ENCODE measurements at regions not wholly inside any gene's neighbourhood (a gene's known extent, or its start where the extent isn't known, plus 50 kb on each side); places are given as distances from the start of the nearest gene placed in this dataset.

DNA sequence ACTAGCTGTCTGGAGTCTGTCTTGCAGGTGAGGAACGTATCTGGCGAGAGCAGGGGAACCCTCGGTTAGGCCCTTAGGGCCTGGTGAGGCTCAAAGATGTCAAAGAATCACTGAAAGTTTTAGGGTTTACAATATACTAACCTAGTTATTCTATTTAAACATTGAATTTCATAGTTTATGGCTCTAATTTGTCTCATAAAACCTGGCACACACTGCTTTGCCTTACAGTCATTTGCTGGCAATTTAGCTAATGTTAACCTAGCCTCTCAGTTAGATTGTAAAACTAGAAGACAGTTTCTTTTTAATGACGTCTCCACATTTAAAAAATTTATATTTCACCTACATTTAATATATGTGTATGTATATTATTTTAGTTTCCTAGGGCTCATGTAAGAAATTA lies 89.6 kb upstream of the DOCK10 start:
- DNase-seq: no peak

GRCh38 chr2:225130093-225130492 lies 87.8 kb upstream of the DOCK10 start:
- no peak for DNase-seq

DNA sequence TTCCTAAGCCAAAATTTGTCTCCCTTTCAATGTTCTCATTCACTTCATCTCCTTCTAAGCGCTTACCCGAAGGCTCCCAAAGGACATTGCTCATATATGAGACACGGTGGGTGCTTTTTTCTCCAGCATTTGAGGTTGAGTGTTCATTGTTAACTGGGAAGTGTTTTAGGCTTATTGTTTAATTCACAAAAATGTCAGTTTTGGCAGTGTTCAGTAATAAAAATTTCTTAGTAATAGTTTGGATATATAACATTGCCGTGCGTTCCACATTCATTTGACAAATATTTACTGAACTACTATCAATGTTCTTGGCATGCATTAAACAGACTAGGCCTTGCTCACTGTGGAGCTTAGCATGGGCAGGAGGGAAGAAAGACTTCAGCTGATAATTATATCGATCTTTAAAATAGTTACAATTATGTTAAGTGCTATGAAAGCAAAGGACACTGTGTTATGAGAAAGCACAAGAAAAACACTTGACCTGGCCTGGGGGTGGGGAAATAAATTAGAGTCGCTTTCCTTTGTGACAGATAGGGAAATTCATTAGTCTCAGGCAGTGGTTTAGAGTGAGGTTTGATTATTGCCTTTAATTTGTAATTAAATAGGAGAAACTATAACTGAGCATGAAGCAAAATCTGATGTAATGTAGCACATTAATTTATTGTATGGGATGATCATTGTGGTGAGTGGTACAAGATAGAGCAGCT lies 82.2 kb upstream of the DOCK10 start:
- no peak for DNase-seq

DNA sequence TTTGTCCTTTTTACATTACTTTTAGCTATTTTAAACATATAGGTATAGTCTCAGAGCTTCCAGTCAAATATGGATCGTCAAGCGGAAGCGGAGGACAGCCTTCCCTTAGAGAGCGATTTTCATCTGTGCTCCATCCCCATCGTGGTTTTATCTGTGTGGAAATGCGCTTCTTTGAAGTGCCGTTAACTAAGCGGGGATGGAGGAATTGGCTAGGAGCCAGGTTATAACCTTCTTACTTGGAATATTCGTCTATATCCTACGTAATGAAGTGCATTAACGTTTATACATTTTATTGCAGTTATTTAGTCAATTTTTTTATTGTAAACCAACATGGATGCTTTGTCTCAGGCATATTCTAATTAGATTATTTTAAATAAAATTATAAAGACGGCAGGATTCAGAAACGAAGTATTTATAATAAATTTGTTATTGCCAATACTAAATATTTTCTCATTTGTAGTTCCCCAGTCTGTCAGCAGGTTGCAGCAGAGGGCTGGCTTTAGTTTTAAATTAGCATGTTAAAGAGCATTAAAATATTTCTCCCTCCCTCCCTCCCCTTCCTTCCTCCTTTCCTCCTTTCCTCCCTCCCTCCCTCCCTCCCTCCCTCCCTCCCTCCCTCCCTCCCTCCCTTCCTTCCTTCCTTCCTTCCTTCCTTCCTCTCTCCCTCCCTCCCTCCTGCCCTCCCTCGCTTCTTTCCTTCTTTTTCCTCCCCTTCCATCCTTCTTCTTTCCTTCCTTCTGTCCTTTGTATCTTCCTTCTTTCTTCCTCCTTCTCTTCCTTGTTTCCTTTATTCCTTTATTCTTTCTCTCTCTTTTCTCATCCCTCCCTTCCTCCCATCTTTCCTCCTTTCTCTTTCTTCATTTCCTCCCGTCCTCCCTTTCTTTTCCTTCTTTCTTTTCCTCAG lies 80.6 kb upstream of the DOCK10 start:
- DNase-seq: peak; percentile 8

DNA sequence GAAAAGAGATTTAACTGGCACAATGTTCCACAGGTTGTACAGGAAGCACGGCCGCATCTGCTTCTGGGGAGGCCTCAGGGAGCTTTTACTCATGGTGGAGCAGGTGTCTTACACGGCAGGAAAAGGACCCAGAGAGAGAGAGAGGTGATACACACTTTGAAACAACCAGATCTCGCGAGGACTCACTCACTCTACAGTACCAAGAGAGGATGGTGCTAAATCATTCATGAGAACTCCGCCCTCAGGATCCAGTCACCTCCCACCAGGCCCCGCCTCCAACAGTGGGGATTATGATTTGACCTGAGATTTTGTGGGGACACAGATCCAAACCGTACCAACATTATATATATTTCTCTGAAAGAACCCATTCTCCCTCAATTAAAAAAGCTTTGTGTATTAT lies 79.7 kb upstream of the DOCK10 start:
- no peak for DNase-seq

GRCh38 chr2:225120186-225120585 lies 77.9 kb upstream of the DOCK10 start:
- peak; percentile 61 for DNase-seq

DNA sequence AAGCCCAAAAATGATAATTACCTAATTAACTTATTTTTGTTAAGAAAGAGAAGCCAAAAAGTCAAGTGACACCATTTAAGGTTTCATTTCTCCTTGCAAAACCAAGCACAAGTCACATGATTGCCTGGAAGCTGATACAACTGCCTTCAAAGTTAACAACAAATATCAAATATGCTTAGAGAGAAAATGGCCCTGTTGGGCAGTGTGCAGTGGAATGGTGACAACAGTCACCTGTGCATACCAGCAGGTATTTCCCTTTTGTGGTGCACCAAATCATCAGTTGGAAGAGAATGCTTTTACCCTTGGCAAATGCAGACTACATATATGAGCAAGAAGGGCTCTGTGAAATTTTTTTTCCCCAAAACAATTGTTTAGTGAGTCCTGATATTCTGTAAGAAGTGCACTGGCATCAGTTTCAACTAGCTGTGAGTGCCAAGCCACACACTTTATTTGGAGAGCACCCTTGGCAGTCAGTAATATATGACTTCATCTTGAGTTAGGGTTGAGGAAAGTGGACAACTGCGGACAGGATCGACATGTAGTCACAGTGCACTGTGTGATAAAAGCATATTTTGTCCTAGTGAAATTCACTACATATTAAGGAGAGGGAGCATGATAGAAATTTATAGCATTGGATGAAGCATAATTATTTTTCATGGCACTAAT lies 74.9 kb upstream of the DOCK10 start:
- DNase-seq: peak; percentile 68

DNA sequence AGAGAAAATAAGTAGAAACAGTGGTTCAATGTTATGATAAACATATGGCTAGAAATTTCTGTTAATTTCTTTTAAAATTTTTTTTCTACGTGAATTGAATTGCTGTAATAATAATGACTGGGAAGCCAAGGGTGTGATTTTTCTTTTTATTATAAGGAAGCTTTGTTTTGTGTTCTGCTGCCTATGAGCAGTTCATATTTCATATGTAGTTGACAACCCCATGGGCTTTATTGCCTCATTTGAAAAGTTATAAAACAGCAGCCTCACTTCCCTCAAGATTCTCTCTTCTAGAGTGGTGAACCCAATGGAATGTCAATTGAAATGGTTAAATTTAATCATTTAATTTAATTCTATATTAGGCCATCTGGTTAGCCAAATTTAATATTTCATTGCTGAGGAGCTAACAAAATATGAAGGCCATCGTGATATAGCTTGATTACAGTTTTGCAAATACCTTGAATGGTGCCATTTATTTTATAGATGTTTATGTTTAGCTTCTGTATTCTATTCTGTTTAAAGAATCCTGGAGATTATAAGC lies 72.6 kb upstream of the DOCK10 start:
- DNase-seq: no peak

- peak; percentile 25 for DNase-seq
Observed at GRCh38 chr2:225113371-225114015, 71.2 kb upstream of the DOCK10 start.

- DNase-seq: no peak
Observed at GRCh38 chr2:225112362-225113126, 70.3 kb upstream of the DOCK10 start.

GRCh38 chr2:225108805-225109204 lies 66.5 kb upstream of the DOCK10 start:
- DNase-seq: no peak

GRCh38 chr2:225104971-225105370 lies 62.7 kb upstream of the DOCK10 start:
- no peak for DNase-seq

DNA sequence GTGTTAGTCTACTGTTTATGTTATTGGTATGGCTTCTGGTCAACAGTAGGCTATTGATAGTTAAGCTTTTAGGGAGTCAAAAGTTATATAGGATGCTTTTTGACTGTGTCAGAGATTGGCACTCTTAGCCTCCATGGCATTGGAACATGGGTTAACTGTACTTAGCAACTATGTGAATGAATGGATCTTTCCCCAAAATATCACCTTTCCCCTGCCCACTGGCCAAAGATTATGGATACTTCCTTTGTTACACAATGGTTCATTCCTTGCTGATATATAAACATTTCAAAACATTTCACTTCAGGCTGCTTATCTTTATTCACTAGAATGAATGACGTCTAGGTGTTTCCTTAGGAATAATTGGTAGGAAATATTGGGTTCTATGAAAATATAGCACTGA lies 62.1 kb upstream of the DOCK10 start:
- DNase-seq: no peak

DNA sequence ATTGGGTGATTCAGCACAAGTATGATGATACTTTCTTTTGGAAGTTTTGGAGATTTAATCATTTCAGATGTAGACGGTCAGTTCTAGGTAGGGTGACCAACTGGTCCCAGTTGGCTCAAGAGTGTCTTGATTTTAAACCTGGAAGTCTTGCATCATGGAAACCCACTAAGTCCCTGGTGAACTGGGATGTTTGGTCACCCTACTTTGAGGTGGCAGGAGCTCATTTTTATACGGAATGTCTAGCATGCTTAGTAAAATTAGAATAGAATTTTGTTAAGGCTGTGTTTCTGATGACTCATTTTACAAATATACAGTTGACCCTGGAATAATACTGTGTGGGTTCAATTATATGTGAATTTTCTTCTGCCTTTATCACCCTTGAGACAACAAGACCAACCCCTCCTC lies 61.5 kb upstream of the DOCK10 start:
- DNase-seq: no peak

GRCh38 chr2:225100856-225101294 lies 58.6 kb upstream of the DOCK10 start:
- DNase-seq: no peak

DNA sequence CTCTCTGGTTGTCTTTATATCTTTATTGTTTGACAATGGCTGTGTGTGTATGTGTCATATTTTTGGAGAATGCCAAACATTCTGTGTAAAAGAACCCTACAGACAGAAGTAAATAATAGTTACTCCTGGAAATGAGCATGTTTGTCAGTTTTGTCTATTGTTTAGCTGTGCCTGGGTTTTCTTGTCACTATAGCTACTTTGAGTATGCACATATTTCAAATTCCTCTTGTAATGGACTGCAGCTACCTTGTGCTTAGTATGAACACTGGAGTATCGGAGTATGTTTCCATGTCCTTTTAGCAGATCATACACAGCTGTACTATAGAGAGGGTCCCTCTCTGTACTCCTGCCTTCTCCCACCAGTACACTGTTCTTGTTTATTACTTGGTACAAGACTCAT lies 58.0 kb upstream of the DOCK10 start:
- DNase-seq: no peak

DNA sequence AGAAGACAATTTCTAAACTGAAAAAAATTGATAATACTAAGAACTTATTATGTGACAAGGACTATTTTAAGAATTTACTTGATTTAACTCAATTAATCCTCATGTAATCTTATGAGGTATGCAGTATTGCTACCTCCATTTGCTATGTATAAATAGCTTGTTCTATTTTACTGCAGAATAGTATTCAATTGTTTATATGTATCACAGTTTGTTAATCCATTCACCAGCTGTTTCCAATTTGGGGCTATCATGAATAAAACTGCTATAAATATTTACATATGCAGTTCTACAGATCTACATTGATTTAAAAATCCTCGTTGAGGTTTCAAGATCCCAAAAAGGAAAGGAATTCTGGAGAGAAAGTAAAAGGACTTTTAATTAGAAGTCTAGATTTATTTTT lies 54.8 kb upstream of the DOCK10 start:
- no peak for DNase-seq

Data from NCI-H446 treated with DMSO at 0.1 percent for 48 hours (cell line).